ENCODE measurements at regions not wholly inside any gene's neighbourhood (a gene's known extent, or its start where the extent isn't known, plus 50 kb on each side); places are given as distances from the start of the nearest gene placed in this dataset.
"Not testable (repeated sequence)": the region's sequence is repeated elsewhere in the genome, so short reads cannot be mapped to it uniquely, and the experiment has no call there.

DNA sequence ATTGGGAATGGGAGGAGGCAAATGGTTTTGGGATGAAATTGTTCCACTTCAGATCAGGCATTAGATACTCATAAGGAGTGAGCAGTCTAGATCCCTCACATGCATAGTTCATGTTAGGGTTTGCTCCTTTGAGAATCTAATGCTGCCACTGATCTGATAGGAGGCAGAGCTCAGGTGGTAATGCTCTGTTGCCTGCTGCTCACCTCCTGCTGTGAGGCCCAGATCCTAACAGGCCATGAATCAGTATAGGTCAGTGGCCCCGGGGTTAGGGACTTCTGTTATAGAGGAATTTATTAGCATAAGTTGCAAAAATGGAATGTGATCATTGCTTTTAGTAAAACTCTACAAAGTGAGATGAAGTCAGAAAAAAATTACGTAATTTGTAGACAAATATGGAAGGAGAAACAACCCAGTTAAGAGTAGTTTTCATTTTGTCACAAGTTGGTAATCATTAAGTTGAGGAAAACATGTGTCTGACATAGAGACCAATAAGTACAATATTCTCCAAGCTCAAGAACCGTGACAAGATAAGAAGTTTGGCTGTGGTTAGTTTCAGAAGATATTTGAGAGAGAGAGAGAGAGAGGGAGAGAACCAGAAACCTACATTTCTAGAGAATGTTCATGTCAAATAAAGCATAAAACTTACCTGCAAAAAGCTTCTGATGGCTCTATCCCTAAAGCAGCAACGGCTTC is 689.7 kb upstream of the PRMT6 start:
- FAIRE-seq (peak; percentile 60), DNase-seq (ENCODE audit: insufficient read length, low spot score) (no peak)
- TF ChIP-seq POLR2A (IDR thresholded peaks at IDR 0.05; ENCODE audit: low read depth, low read length): no peak

GRCh38 chr1:106378261-106378660 is 678.2 kb upstream of the PRMT6 start:
- TF ChIP-seq POLR2A (IDR thresholded peaks at IDR 0.05; ENCODE audit: low read depth, low read length): no peak
- DNase-seq (ENCODE audit: insufficient read length, low spot score): no peak
- no peak for FAIRE-seq

GRCh38 chr1:106380772-106381171 is 675.7 kb upstream of the PRMT6 start:
- no peak for TF ChIP-seq POLR2A (IDR thresholded peaks at IDR 0.05; ENCODE audit: low read depth, low read length)
- FAIRE-seq (no peak), DNase-seq (ENCODE audit: insufficient read length, low spot score) (no peak)

- DNase-seq (ENCODE audit: insufficient read length, low spot score); FAIRE-seq: not testable (repeated sequence)
Measured at GRCh38 chr1:106389160-106389559, 667.3 kb upstream of the PRMT6 start.

DNA sequence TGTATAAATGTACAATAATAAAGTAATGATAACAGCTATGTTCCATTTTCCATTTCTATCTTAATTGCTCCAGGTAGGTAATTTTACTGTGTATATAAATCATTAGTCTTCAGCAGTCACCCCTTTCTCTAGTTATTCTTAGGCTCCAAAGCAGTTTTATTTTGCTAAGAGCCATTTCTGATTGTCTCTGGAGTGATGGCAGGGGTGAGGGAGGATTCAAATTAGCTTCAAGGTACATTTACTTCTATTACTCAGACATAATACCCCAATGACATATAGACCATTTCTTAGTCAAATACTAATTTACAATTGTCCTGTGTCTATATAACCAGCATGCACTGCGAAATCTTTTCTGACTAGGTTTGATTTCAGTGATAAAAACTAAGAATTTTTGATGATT is 663.4 kb upstream of the PRMT6 start:
- no peak for DNase-seq (ENCODE audit: insufficient read length, low spot score)
- no peak for FAIRE-seq
- no peak for TF ChIP-seq POLR2A (IDR thresholded peaks at IDR 0.05; ENCODE audit: low read depth, low read length)

- TF ChIP-seq POLR2A (IDR thresholded peaks at IDR 0.05; ENCODE audit: low read depth, low read length): no peak
- FAIRE-seq: no peak
- no peak for DNase-seq (ENCODE audit: insufficient read length, low spot score)
Measured at GRCh38 chr1:106396020-106396419, 660.5 kb upstream of the PRMT6 start.

GRCh38 chr1:106398391-106398790 is 658.1 kb upstream of the PRMT6 start:
- DNase-seq (ENCODE audit: insufficient read length, low spot score): no peak
- no peak for FAIRE-seq
- TF ChIP-seq POLR2A (IDR thresholded peaks at IDR 0.05; ENCODE audit: low read depth, low read length): no peak

GRCh38 chr1:106406114-106406513 is 650.4 kb upstream of the PRMT6 start:
- no peak for DNase-seq (ENCODE audit: insufficient read length, low spot score)
- FAIRE-seq: no peak
- no peak for TF ChIP-seq POLR2A (IDR thresholded peaks at IDR 0.05; ENCODE audit: low read depth, low read length)

- FAIRE-seq; DNase-seq (ENCODE audit: insufficient read length, low spot score): not testable (repeated sequence)
Measured at GRCh38 chr1:106412321-106412720, 644.2 kb upstream of the PRMT6 start.

DNA sequence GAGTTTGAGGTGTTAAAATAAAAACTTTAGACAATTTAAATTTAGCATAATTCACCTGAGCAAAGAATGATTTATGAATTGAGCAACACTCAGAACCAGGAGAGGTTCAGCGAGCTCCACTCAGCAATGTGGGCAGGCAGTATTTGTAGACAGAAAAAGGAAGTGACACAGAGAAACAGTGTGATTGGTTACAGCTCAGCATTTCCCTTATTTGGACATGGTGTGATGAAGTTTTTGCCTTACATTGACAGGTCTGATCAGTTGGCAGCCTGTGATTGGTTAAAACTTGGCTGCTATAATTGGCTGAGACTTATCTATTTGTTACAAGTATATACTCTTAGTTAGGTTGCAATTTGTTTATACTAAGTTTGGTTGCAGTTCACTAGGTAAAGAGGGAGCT is 621.2 kb upstream of the PRMT6 start:
- DNase-seq (ENCODE audit: insufficient read length, low spot score) (no peak), FAIRE-seq (no peak)
- TF ChIP-seq POLR2A (IDR thresholded peaks at IDR 0.05; ENCODE audit: low read depth, low read length): no peak

DNA sequence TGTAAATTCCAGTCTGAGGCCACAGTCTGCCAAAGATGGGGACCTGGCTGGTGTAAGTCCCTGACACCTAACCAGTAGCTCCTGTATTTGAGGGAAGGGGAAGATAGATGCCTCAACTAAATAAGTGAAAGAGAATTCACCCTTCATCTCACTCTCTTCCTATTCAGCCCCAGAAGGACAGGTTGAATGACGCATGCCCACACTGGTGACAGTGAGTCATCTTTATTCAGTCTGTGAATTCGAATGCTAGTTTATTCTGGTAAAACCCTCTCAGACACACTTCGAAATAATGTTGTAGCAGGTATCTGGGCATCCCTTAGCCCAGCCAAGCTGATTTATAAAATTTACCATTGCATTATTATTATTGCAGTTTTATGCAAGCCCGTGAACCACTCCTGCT is 617.0 kb upstream of the PRMT6 start:
- no peak for TF ChIP-seq POLR2A (IDR thresholded peaks at IDR 0.05; ENCODE audit: low read depth, low read length)
- peak; percentile 19 for DNase-seq (ENCODE audit: insufficient read length, low spot score)
- peak; percentile 93 for FAIRE-seq

DNA sequence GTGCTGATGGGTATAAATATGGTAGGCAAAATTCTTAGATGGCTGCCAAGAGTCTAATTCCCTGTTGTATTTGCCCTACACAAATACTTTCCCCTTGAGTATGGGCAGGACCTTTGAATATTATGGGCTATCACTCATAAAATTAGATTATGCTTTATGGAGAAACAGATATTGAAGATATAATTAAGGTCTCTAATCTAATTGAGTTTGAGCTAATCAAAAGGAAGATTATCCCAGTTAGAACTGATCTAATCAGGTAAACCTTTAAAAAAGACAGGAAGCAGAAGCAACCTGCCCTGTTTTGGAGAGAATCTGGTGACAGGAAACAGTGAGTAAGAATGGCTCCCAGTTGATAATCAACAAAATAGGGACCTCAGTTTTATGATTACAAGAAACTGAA is 609.0 kb upstream of the PRMT6 start:
- FAIRE-seq (no peak), DNase-seq (ENCODE audit: insufficient read length, low spot score) (no peak)
- no peak for TF ChIP-seq POLR2A (IDR thresholded peaks at IDR 0.05; ENCODE audit: low read depth, low read length)

- FAIRE-seq: no peak
- no peak for DNase-seq (ENCODE audit: insufficient read length, low spot score)
- TF ChIP-seq POLR2A (IDR thresholded peaks at IDR 0.05; ENCODE audit: low read depth, low read length): no peak
Measured at GRCh38 chr1:106456832-106457231, 599.6 kb upstream of the PRMT6 start.

GRCh38 chr1:106457368-106457767 is 599.1 kb upstream of the PRMT6 start:
- DNase-seq (ENCODE audit: insufficient read length, low spot score) (no peak), FAIRE-seq (no peak)
- TF ChIP-seq POLR2A (IDR thresholded peaks at IDR 0.05; ENCODE audit: low read depth, low read length): no peak

DNA sequence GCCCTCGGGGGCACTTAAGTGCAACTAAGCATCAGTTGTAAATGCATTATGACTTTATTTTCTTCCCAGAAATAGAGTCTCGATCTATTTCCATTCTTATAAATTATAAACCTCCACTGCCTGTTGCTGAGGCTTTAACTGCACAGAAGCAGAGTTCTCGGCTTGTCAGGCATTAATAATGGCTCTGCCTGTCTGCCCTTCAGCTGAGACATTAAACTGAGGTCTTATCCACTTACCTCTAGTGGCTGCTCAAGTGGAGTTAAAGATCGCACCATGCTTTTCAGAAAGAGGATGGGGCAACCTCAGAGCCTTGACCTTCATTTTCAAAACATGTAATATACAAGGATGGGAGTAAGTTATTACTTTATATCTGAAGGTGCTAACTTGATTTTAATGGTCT is 597.6 kb upstream of the PRMT6 start:
- no peak for TF ChIP-seq POLR2A (IDR thresholded peaks at IDR 0.05; ENCODE audit: low read depth, low read length)
- DNase-seq (ENCODE audit: insufficient read length, low spot score): no peak
- no peak for FAIRE-seq

GRCh38 chr1:106459418-106459817 is 597.1 kb upstream of the PRMT6 start:
- DNase-seq (ENCODE audit: insufficient read length, low spot score) (no peak), FAIRE-seq (no peak)
- TF ChIP-seq POLR2A (IDR thresholded peaks at IDR 0.05; ENCODE audit: low read depth, low read length): no peak
